ENCODE measurements at regions not wholly inside any gene's neighbourhood (a gene's known extent, or its start where the extent isn't known, plus 50 kb on each side); places are given as distances from the start of the nearest gene placed in this dataset.
"Not testable (repeated sequence)": the region's sequence is repeated elsewhere in the genome, so short reads cannot be mapped to it uniquely, and the experiment has no call there.

DNA sequence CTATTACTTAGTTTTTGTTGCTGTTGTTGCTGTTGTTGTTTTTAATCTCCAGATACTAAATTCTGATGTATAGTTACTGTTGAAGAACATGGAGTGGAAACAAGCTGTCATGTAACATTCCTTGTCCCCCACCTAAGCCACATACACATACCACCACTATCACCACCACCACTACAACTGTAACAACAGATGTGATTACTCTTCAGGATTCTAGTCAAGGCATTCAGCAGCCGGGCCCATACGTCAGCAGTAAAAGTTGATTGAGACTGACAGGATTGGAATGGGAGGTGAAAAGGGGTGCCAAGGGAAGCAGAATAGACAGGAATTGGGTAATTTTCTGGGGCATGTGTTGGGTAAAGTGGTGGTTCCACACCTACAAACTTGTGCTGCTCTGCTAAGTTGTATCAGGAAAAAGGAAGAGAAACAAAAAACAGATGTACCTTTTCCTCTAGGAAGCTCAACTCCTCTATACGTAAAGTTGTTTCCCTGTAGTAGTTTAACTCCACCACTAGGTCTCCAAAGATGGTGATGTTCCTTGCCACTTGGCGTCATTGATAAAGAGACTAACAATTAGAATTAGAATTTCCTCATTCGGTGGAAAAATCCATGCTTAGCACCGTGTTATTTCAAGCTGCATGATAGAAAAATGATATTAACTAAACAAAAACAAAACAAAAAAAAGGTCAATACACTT is 138.6 kb downstream of the ARRDC3 start:
- no peaks in the 10 kb centered on the region for H3K36me3 ChIP-seq (ENCODE audit: control insufficient read depth, insufficient read depth, low read length)
- no peak overlapping the region for H3K4me3 ChIP-seq (replicated peaks; ENCODE audit: low read depth, low read length)
- no peak for DNase-seq (ENCODE audit: extremely low read depth, insufficient read length)
- TF ChIP-seq, protein P1, sequence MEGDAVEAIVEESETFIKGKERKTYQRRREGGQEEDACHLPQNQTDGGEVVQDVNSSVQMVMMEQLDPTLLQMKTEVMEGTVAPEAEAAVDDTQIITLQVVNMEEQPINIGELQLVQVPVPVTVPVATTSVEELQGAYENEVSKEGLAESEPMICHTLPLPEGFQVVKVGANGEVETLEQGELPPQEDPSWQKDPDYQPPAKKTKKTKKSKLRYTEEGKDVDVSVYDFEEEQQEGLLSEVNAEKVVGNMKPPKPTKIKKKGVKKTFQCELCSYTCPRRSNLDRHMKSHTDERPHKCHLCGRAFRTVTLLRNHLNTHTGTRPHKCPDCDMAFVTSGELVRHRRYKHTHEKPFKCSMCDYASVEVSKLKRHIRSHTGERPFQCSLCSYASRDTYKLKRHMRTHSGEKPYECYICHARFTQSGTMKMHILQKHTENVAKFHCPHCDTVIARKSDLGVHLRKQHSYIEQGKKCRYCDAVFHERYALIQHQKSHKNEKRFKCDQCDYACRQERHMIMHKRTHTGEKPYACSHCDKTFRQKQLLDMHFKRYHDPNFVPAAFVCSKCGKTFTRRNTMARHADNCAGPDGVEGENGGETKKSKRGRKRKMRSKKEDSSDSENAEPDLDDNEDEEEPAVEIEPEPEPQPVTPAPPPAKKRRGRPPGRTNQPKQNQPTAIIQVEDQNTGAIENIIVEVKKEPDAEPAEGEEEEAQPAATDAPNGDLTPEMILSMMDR (IDR thresholded peaks at IDR 0.05; ENCODE audit: insufficient read depth, low read length, poor library complexity, severe bottlenecking) = no peak
- H3K27me3 ChIP-seq (replicated peaks; ENCODE audit: control insufficient read depth, insufficient read depth, low read length) = no peaks in the 10 kb centered on the region

DNA sequence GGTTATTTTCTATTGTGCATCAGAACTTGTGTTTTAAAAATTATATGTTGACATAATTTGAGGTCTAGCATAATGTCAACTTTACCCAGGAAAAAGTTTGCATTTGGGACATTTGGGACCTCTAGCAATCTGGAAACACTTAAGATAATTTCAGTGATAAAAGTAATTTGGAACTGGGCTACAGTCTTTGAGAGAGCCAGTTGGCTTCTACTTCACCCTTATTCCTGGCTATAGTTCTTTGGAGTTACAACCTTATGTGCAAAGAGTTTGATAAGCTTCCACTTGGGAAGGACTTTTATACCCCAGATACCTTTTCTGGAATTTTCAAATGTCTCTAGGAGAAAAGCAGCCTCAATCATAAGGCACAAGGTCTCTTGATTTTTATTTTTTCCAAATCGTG is 139.3 kb downstream of the ARRDC3 start:
- TF ChIP-seq, protein P1 (IDR thresholded peaks at IDR 0.05; ENCODE audit: insufficient read depth, low read length, poor library complexity, severe bottlenecking) = no peak
- DNase-seq (ENCODE audit: extremely low read depth, insufficient read length) = no peak
- Histone ChIP-seq H3K36me3 (ENCODE audit: control insufficient read depth, insufficient read depth, low read length) (no peaks in the 10 kb centered on the region), H3K27me3 (replicated peaks; ENCODE audit: control insufficient read depth, insufficient read depth, low read length) (no peaks in the 10 kb centered on the region), H3K4me3 (replicated peaks; ENCODE audit: low read depth, low read length) (no peak overlapping the region)

DNA sequence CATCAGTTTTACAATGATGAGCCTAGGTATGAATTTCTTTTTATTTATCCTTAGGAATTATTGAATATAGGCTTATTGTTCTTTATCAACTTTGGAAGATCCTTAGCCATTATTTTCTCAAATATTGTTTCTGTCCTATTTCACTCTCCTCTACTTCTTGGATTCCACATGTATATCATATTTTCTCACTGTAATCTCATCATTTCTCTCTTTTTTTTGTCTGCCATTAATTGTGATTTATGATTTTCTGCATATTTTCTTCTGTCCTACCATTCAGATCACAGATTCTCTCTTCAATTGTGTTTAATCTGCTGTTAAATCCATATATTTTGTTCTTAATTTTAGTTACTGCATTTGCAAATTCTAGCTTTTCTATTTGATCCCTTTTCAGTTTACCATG is 139.8 kb downstream of the ARRDC3 start:
- H3K36me3 ChIP-seq (ENCODE audit: control insufficient read depth, insufficient read depth, low read length) = no peaks in the 10 kb centered on the region
- H3K27me3 ChIP-seq (replicated peaks; ENCODE audit: control insufficient read depth, insufficient read depth, low read length) = no peaks in the 10 kb centered on the region
- TF ChIP-seq, protein P1 (IDR thresholded peaks at IDR 0.05; ENCODE audit: insufficient read depth, low read length, poor library complexity, severe bottlenecking) = no peak
- DNase-seq (ENCODE audit: extremely low read depth, insufficient read length) = no peak
- H3K4me3 ChIP-seq (replicated peaks; ENCODE audit: low read depth, low read length) = no peak overlapping the region

DNA sequence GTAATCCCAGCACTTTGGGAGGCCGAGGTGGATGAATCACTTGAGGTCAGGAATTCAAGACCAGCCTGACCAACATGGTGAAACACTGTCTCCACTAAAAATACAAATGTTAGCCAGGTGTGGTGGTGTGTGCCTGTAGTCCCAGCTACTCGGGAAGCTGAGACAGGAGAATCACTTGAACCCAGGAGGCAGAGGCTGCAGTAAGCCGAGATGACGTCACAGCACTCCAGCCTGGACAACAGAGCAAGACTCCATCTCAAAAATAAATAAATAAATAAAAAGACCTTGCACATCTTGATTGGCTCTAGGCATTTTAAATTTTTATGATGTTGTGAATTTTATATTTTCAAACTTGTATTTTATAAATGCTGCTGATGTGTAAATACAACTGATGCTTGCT is 141.7 kb downstream of the ARRDC3 start:
- not testable (repeated sequence) for H3K36me3 ChIP-seq (ENCODE audit: control insufficient read depth, insufficient read depth, low read length); DNase-seq (ENCODE audit: extremely low read depth, insufficient read length); H3K27me3 ChIP-seq (replicated peaks; ENCODE audit: control insufficient read depth, insufficient read depth, low read length); H3K4me3 ChIP-seq (replicated peaks; ENCODE audit: low read depth, low read length)

DNA sequence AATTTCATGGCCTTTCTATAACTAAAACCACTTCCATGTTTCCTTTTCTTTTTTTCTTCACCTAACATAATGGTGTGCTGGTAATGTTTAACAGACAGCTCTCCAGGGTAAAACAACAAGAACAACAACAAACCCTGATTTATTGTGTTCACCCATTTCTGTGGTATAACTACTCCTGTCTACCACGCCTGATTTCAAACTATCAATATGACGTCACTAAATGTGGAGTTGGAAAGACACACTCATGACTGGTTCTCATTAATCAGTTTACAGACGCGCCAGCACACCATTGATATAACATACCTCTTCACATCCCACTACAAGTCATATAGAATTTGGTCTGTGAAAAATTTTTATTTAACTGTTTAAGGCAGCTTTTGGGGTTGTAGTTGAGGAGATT is 142.9 kb downstream of the ARRDC3 start:
- Histone ChIP-seq H3K27me3 (replicated peaks; ENCODE audit: control insufficient read depth, insufficient read depth, low read length) (no peaks in the 10 kb centered on the region), H3K4me3 (replicated peaks; ENCODE audit: low read depth, low read length) (no peak overlapping the region), H3K36me3 (ENCODE audit: control insufficient read depth, insufficient read depth, low read length) (no peaks in the 10 kb centered on the region)
- TF ChIP-seq, protein P1 (IDR thresholded peaks at IDR 0.05; ENCODE audit: insufficient read depth, low read length, poor library complexity, severe bottlenecking) = no peak
- DNase-seq (ENCODE audit: extremely low read depth, insufficient read length) = no peak

DNA sequence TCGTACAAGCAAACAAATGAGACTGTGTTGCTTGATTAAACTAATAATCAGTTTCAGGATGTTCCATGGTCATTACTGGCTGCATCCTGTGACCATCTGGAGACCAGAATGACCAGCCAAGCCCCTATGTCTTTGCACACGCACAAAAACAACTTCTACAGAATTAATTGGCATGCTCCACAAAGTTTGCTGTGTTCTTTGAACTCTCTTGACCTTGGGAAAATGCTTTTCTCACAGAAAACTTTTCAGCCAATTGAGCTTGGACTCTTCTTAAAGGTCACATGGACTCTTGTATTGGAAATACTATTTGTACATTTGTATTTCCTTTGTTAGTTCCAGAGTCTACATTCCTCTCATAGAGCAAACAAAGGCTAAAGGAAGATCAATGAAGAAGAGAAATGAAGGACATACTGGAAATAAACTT is 147.8 kb downstream of the ARRDC3 start:
- Histone ChIP-seq H3K36me3 (ENCODE audit: control insufficient read depth, insufficient read depth, low read length) (no peaks in the 10 kb centered on the region), H3K4me3 (replicated peaks; ENCODE audit: low read depth, low read length) (no peak overlapping the region), H3K27me3 (replicated peaks; ENCODE audit: control insufficient read depth, insufficient read depth, low read length) (no peaks in the 10 kb centered on the region)
- no peak for DNase-seq (ENCODE audit: extremely low read depth, insufficient read length)
- TF ChIP-seq, protein P1 (IDR thresholded peaks at IDR 0.05; ENCODE audit: insufficient read depth, low read length, poor library complexity, severe bottlenecking) = no peak
